Liver (tissue), 8 donors: ENCODE measurements at regions not wholly inside any gene's neighbourhood (a gene's known extent, or its start where the extent isn't known, plus 50 kb on each side); places are given as distances from the start of the nearest gene placed in this dataset.

Experiments
- DNase-seq: peaks from one replicate; pipeline ENCODE4 v3.0.0-alpha.2; 2017; ENCODE audit warnings: low spot score
- H3K27ac ChIP-seq, 2 donors: one replicate each; pipeline ENCODE4 v1.7.0; 2013; ENCODE audit warnings: inconsistent platforms in 2 of 2, low read length in 2 of 2, control low read depth in 1 of 2, low read depth in 1 of 2, mild to moderate bottlenecking in 1 of 2
- H3K27me3 ChIP-seq, 4 donors: one replicate each; pipeline versions ENCODE4 v1.6.1 to v1.7.0; 2013; ENCODE audit warnings: low read length in 3 of 4, inconsistent platforms in 1 of 4, mild to moderate bottlenecking in 1 of 4, moderate library complexity in 1 of 4; ENCODE audit not compliant: control insufficient read depth in 4 of 4, insufficient read depth in 4 of 4
- H3K36me3 ChIP-seq, 4 donors: one replicate each; pipeline versions ENCODE4 v1.6.1 to v1.7.0; 2013; ENCODE audit warnings: low read length in 3 of 4, mild to moderate bottlenecking in 3 of 4, low read depth in 1 of 4, moderate library complexity in 1 of 4; ENCODE audit not compliant: control insufficient read depth in 4 of 4, insufficient read depth in 3 of 4
- H3K4me1 ChIP-seq, 4 donors: one replicate each; pipeline versions ENCODE4 v1.6.1 to v1.7.0; 2013; ENCODE audit warnings: low read length in 3 of 4, mild to moderate bottlenecking in 3 of 4, moderate library complexity in 1 of 4; ENCODE audit not compliant: control insufficient read depth in 4 of 4, insufficient read depth in 4 of 4
- H3K4me3 ChIP-seq, 3 donors: one replicate each; pipeline versions ENCODE4 v1.6.1 to v1.7.0; 2013; ENCODE audit warnings: low read length in 3 of 3, control low read depth in 1 of 3, low read depth in 1 of 3, mild to moderate bottlenecking in 1 of 3
- H3K9ac ChIP-seq, 2 donors: one replicate each; pipeline ENCODE4 v1.7.0; 2013; ENCODE audit warnings: low read length in 2 of 2, mild to moderate bottlenecking in 2 of 2, moderate library complexity in 2 of 2, control low read depth in 1 of 2, low read depth in 1 of 2
- H3K9me3 ChIP-seq, 4 donors: one replicate each; pipeline versions ENCODE4 v1.6.1 to v1.7.0; 2013; ENCODE audit warnings: low read length in 3 of 4; ENCODE audit not compliant: control insufficient read depth in 4 of 4
- ATF3 ChIP-seq: IDR thresholded peaks from 2 replicates; pipeline ENCODE4 v1.6.1; 2016; ENCODE audit warnings: antibody characterized with exemption
- CTCF ChIP-seq: fragments of 150-350 bp; IDR thresholded peaks from 2 replicates; pipeline ENCODE4 v1.5.1; 2017; ENCODE audit warnings: improper control_type of control experiment, low read depth, low read length; ENCODE audit not compliant: missing input control
- EGR1 ChIP-seq, 2 donors: IDR thresholded peaks; 2 replicates each; pipeline ENCODE4 v1.6.1; 2016 to 2018; ENCODE audit warnings: antibody characterized with exemption in 2 of 2, low read depth in 2 of 2
- FOXA1 ChIP-seq: IDR thresholded peaks from 2 replicates; pipeline ENCODE4 v1.6.1; 2016; ENCODE audit warnings: antibody characterized with exemption
- FOXA2 ChIP-seq: IDR thresholded peaks from 2 replicates; pipeline ENCODE4 v1.6.1; 2016; ENCODE audit warnings: antibody characterized with exemption
- GABPA ChIP-seq, 2 donors: IDR thresholded peaks in 1 of 2; conservative IDR thresholded peaks in 1 of 2; 2 replicates each; pipeline ENCODE4 v1.6.1; 2016; ENCODE audit warnings: antibody characterized with exemption in 2 of 2, mild to moderate bottlenecking in 1 of 2, moderate library complexity in 1 of 2
- HNF4A ChIP-seq, 2 donors: conservative IDR thresholded peaks; 2 replicates each; pipeline ENCODE4 v1.6.1; 2016; ENCODE audit warnings: antibody characterized with exemption in 2 of 2, mild to moderate bottlenecking in 2 of 2
- HNF4G ChIP-seq: IDR thresholded peaks from 2 replicates; pipeline ENCODE4 v1.6.1; 2016; ENCODE audit warnings: antibody characterized with exemption
- JUND ChIP-seq, 2 donors: IDR thresholded peaks; 2 replicates each; pipeline ENCODE4 v1.6.1; 2016; ENCODE audit warnings: antibody characterized with exemption in 2 of 2
- MAX ChIP-seq: IDR thresholded peaks from 2 replicates; pipeline ENCODE4 v1.6.1; 2016; ENCODE audit warnings: antibody characterized with exemption
- NR2F2 ChIP-seq: IDR thresholded peaks from 2 replicates; pipeline ENCODE4 v1.6.1; 2016; ENCODE audit warnings: antibody characterized with exemption
- RAD21 ChIP-seq, 2 donors: IDR thresholded peaks; 2 replicates each; pipeline ENCODE4 v1.6.1; 2016; ENCODE audit warnings: antibody characterized with exemption in 2 of 2, mild to moderate bottlenecking in 2 of 2
- REST ChIP-seq: IDR thresholded peaks from 2 replicates; pipeline ENCODE4 v1.6.1; 2016; ENCODE audit warnings: antibody characterized with exemption, mild to moderate bottlenecking
- RXRA ChIP-seq, 2 donors: IDR thresholded peaks; 2 replicates each; pipeline ENCODE4 v1.6.1; 2017 to 2018; ENCODE audit warnings: antibody characterized with exemption in 2 of 2, mild to moderate bottlenecking in 1 of 2
- TAF1 ChIP-seq: conservative IDR thresholded peaks from 2 replicates; pipeline ENCODE4 v1.6.1; 2016; ENCODE audit warnings: antibody characterized with exemption, mild to moderate bottlenecking
- YY1 ChIP-seq: IDR thresholded peaks from 2 replicates; pipeline ENCODE4 v1.6.1; 2016; ENCODE audit warnings: antibody characterized with exemption, mild to moderate bottlenecking
- ZBTB33 ChIP-seq: IDR thresholded peaks from 2 replicates; pipeline ENCODE4 v1.6.1; 2016; ENCODE audit warnings: antibody characterized with exemption
- WGBS: extraction: QIAGEN DNeasy Blood & Tissue Kit; methylation state at CpG from one replicate; pipeline ENCODE4 v1.1.7; 2013; 5-methylcytosine and 5-hydroxymethylcytosine counted together
- donor health status: healthy.
- donor health status: healthy.
- donor health status: healthy.
- donor health status: healthy.
- donor health status: healthy.

- DNase-seq = no peak
- no peaks in the 10 kb centered on the region for H3K36me3 ChIP-seq
- no peak overlapping the region for H3K4me3 ChIP-seq
- H3K27me3 ChIP-seq = no peaks in the 10 kb centered on the region
- peaks cover 0 to 4% (median 0%) of the 10 kb centered on the region in 4 donors for H3K4me1 ChIP-seq
- 88% methylated on average over 3 of the region's 3 CpGs for WGBS
- TF ChIP-seq YY1 = no peak
- no peak for TF ChIP-seq TAF1
- TF ChIP-seq HNF4A (conservative IDR thresholded peaks at IDR 0.05) = no peak
- no peak for TF ChIP-seq MAX
- no peak for TF ChIP-seq JUND (IDR thresholded peaks at IDR 0.05)
- TF ChIP-seq ATF3 = no peak
- TF ChIP-seq ZBTB33 = no peak
- no peaks in the 10 kb centered on the region for H3K9me3 ChIP-seq
- no peak overlapping the region for H3K27ac ChIP-seq
- no peak overlapping the region for H3K9ac ChIP-seq
These were observed 127.5 kb upstream of the PSMD7 start for GRCh38 chr16:74169066-74169465.

- H3K4me1 ChIP-seq = peaks cover 0 to 4% (median 0%) of the 10 kb centered on the region in 4 donors
- no peak for DNase-seq
- TF ChIP-seq HNF4G (no peak), RXRA (IDR thresholded peaks at IDR 0.05) (no peak), JUND (IDR thresholded peaks at IDR 0.05) (no peak), REST (no peak), FOXA2 (no peak), RAD21 (IDR thresholded peaks at IDR 0.05) (no peak), FOXA1 (no peak), TAF1 (no peak)
These were observed 128.2 kb upstream of the PSMD7 start for GRCh38 chr16:74168445-74168844.

GRCh38 chr16:74166456-74166855 lies 130.2 kb upstream of the PSMD7 start:
- no peak overlapping the region for H3K4me3 ChIP-seq
- WGBS = 56% methylated on average over 2 of the region's 2 CpGs
- no peak for TF ChIP-seq JUND (IDR thresholded peaks at IDR 0.05)
- no peak for TF ChIP-seq NR2F2
- TF ChIP-seq ZBTB33 = no peak
- no peak for TF ChIP-seq MAX
- TF ChIP-seq CTCF = no peak
- TF ChIP-seq RXRA (IDR thresholded peaks at IDR 0.05) = no peak
- TF ChIP-seq YY1 = no peak
- no peak for TF ChIP-seq FOXA1
- no peak for TF ChIP-seq GABPA (IDR thresholded peaks at IDR 0.05 in 1 of 2, conservative IDR thresholded peaks at IDR 0.05 in 1 of 2)
- no peak for TF ChIP-seq TAF1
- TF ChIP-seq ATF3 = no peak
- TF ChIP-seq EGR1 (IDR thresholded peaks at IDR 0.05; ENCODE audit: low read depth in 2 of 2) = no peak
- no peak for TF ChIP-seq FOXA2

More at GRCh38 chr16:74168445-74168844, 128.2 kb upstream of the PSMD7 start:
- Histone ChIP-seq H3K36me3 (no peaks in the 10 kb centered on the region), H3K9ac (no peak overlapping the region), H3K27me3 (no peaks in the 10 kb centered on the region), H3K4me3 (no peak overlapping the region), H3K27ac (no peak overlapping the region), H3K9me3 (no peaks in the 10 kb centered on the region)
- WGBS = 98% methylated on average over 1 of the region's 1 CpG

More at GRCh38 chr16:74166456-74166855, 130.2 kb upstream of the PSMD7 start:
- Histone ChIP-seq H3K27ac (no peak overlapping the region), H3K27me3 (no peaks in the 10 kb centered on the region), H3K4me1 (peaks cover 0 to 4% (median 0%) of the 10 kb centered on the region in 4 donors), H3K36me3 (no peaks in the 10 kb centered on the region), H3K9me3 (no peaks in the 10 kb centered on the region), H3K9ac (no peak overlapping the region)
- no peak for DNase-seq
